Mesodermal cell (in vitro differentiated cells): ENCODE measurements at regions not wholly inside any gene's neighbourhood (a gene's known extent, or its start where the extent isn't known, plus 50 kb on each side); places are given as distances from the start of the nearest gene placed in this dataset.
"Not testable (repeated sequence)": the region's sequence is repeated elsewhere in the genome, so short reads cannot be mapped to it uniquely, and the experiment has no call there.

Source experiments
- H3K27ac ChIP-seq: 2 replicates; pipeline ENCODE4 v1.7.0; 2013; ENCODE audit warnings: mild to moderate bottlenecking, low read depth, low read length, moderate library complexity; ENCODE audit not compliant: severe bottlenecking
- H3K36me3 ChIP-seq: 2 replicates; pipeline ENCODE4 v1.7.1; 2013; ENCODE audit warnings: mild to moderate bottlenecking, low read length, moderate library complexity; ENCODE audit not compliant: control insufficient read depth, insufficient read depth
- H3K4me1 ChIP-seq: one replicate; pipeline ENCODE4 v1.7.1; 2013; ENCODE audit warnings: mild to moderate bottlenecking, low read length; ENCODE audit not compliant: insufficient read depth, control insufficient read depth, poor library complexity, severe bottlenecking
- H3K4me3 ChIP-seq: 2 replicates; pipeline ENCODE4 v1.7.0; 2013; ENCODE audit warnings: low read length, control low read depth, mild to moderate bottlenecking; ENCODE audit not compliant: insufficient read depth, poor library complexity, severe bottlenecking; ENCODE audit errors: extremely low read depth
- H3K9me3 ChIP-seq: 2 replicates; pipeline ENCODE4 v1.7.1; 2013; ENCODE audit warnings: mild to moderate bottlenecking, low read length, moderate library complexity; ENCODE audit not compliant: control insufficient read depth
- WGBS, 2 experiments: methylation state at CpG; one replicate each; pipeline ENCODE4 v1.1.5; 2013; ENCODE audit warnings: missing lambda C conversion rate in 2 of 2; ENCODE audit not compliant: insufficient coverage in 2 of 2; 5-methylcytosine and 5-hydroxymethylcytosine counted together

DNA sequence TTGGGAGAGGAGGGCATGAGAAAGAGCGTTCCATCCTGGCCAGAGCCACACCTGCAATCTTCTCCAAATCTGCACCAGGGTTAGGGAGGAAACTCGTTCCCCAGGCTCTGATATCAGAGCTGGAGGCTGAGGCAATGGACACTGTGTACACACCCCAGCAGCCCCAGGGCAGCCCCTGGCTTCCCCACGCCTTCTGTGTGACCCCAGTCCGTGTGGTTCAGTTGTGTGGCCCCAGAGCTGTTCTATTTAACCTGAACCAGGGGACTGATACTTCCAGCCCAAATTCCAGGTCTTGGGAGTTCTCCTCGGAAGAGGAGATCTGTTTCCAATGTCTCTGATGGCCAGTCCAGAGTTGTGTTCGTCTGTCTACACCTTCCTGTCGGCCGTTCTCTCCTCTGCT lies 242.6 kb upstream of the EXOC2 start:
- WGBS, 2 experiments, result 88 to 90% methylated on average over 6 to 8 of the region's 8 CpGs
- H3K27ac ChIP-seq, result no peak overlapping the region

GRCh38 chr6:934686-935085 lies 241.7 kb upstream of the EXOC2 start:
- H3K4me3 ChIP-seq, result no peak overlapping the region
- no peaks in the 10 kb centered on the region for H3K36me3 ChIP-seq
- no peaks in the 10 kb centered on the region for H3K9me3 ChIP-seq
- H3K4me1 ChIP-seq, result no peaks in the 10 kb centered on the region
- no peak overlapping the region for H3K27ac ChIP-seq
- WGBS, 2 experiments, result 71 to 79% methylated on average over 1 to 3 of the region's 3 CpGs

More for the DNA sequence above, 242.6 kb upstream of the EXOC2 start:
- Histone ChIP-seq H3K9me3 (no peaks in the 10 kb centered on the region), H3K4me3 (no peak overlapping the region), H3K36me3 (no peaks in the 10 kb centered on the region), H3K4me1 (no peaks in the 10 kb centered on the region)

GRCh38 chr6:931919-932318 lies 239.0 kb upstream of the EXOC2 start:
- H3K4me1 ChIP-seq, H3K27ac ChIP-seq, H3K36me3 ChIP-seq, H3K4me3 ChIP-seq, H3K9me3 ChIP-seq: not testable (repeated sequence)
- 100% methylated on average over 2 of the region's 4 CpGs; no CpG with 5 or more reads in 1 of the 2 experiments for WGBS, 2 experiments

DNA sequence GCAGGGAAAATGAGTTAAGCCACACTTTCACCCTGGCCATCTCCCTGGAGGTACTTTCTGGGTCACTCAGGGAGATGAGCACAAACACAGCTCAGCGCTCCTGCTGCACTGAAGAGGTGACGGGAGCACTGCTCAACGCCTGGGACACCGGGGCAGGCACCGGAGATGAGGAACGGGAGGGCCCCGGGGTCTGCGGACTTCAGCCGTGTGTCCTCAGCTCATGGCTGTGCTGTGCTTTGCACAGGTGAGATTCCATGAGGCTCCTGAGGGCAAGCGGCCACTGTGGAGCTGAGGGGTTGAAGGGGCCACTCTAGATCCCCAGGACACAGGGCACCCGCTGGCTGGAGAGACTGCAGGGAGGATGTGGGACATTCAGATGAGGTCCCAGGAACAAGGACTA lies 234.2 kb upstream of the EXOC2 start:
- H3K36me3 ChIP-seq, result no peaks in the 10 kb centered on the region
- no peaks in the 10 kb centered on the region for H3K9me3 ChIP-seq
- no peak overlapping the region for H3K4me3 ChIP-seq
- H3K27ac ChIP-seq, result no peak overlapping the region
- no peaks in the 10 kb centered on the region for H3K4me1 ChIP-seq
- 79 to 83% methylated on average over 11 of the region's 11 CpGs for WGBS, 2 experiments

DNA sequence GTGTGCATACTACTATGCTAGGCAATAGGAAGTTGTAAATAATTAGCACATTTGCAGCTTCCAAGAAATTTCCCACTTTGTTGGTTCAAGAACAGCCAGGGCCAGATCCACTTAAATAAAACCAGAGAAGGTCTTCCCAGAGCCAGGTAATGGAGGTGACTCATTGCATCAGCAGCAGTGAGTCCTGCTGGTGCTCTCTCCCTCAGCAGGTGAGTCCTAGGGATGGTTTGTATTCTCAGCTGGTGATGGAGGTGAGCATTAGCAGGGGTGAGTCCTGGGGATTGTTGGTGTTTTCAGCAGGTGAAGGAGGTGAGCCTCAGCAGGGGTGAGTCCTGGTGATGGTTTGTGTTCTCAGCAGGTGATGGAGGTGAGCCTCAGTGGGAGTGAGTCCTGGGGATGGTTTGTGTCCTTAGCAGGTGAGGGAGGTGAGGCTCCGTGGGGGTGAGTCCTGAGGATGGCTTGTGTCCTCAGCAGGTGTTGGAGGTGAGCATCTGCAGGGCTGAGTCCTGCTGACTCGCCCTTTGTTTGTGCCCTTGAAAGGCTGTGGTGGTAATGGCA lies 232.8 kb upstream of the EXOC2 start:
- Histone ChIP-seq H3K4me1 (no peaks in the 10 kb centered on the region), H3K4me3 (no peak overlapping the region), H3K36me3 (no peaks in the 10 kb centered on the region), H3K27ac (no peak overlapping the region), H3K9me3 (peaks cover 6% of the 10 kb centered on the region)
- 76 to 80% methylated on average over 1 to 2 of the region's 2 CpGs for WGBS, 2 experiments

DNA sequence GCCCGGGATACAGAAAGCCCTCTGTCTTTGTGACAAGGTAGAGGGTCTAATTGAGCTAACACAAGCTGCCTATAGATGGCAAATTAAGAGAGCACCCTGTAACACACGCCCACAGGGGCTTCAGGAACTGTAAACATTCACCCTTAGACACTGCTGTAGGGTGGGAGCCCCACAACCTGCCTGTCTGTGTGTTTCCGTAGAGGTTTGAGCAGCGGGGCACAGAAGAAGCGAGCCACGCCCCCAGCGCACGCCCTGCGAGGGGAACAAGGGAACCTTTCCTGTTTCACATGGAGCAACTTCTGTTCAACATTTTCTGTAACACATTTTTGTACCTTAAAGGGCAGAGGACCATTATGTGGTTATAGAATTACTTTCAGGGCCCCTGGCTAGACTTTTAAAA lies 231.7 kb upstream of the EXOC2 start:
- Histone ChIP-seq H3K4me1 (no peaks in the 10 kb centered on the region), H3K36me3 (no peaks in the 10 kb centered on the region), H3K27ac (no peak overlapping the region), H3K9me3 (peaks cover 6% of the 10 kb centered on the region), H3K4me3 (no peak overlapping the region)
- 93 to 94% methylated on average over 5 to 8 of the region's 9 CpGs for WGBS, 2 experiments

DNA sequence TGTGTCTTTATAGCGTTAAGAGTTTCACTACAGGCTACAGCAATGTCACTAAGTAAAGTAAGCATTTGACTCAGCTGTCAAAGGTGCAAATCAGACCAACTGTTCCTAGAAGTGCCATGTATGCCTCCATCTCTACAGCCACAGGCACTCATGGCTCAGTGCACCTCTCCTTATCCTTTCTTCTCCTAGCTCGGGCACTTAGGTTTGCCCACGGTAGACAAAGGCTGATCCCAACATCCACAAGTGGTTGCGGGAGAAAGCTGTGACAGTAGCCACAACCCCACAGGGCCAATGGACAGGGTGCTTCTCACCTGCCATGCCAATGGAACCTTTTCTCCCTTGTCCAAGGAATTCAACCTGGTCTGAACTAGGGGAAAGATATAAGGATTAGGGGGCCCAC lies 228.5 kb upstream of the EXOC2 start:
- H3K4me3 ChIP-seq, result no peak overlapping the region
- no peaks in the 10 kb centered on the region for H3K4me1 ChIP-seq
- no peak overlapping the region for H3K27ac ChIP-seq
- no peaks in the 10 kb centered on the region for H3K36me3 ChIP-seq
- WGBS, 2 experiments, result 91 to 100% methylated on average over 2 to 4 of the region's 4 CpGs
- H3K9me3 ChIP-seq, result peaks cover 25% of the 10 kb centered on the region

- H3K4me1 ChIP-seq, result no peaks in the 10 kb centered on the region
- no peak overlapping the region for H3K4me3 ChIP-seq
- no peaks in the 10 kb centered on the region for H3K36me3 ChIP-seq
- whole genome bisulfite sequencing, 2 experiments, result 89 to 93% methylated on average over 8 to 9 of the region's 9 CpGs
- no peak overlapping the region for H3K27ac ChIP-seq
- H3K9me3 ChIP-seq, result peaks cover 25% of the 10 kb centered on the region
Observed at GRCh38 chr6:920512-920911, 227.6 kb upstream of the EXOC2 start.

DNA sequence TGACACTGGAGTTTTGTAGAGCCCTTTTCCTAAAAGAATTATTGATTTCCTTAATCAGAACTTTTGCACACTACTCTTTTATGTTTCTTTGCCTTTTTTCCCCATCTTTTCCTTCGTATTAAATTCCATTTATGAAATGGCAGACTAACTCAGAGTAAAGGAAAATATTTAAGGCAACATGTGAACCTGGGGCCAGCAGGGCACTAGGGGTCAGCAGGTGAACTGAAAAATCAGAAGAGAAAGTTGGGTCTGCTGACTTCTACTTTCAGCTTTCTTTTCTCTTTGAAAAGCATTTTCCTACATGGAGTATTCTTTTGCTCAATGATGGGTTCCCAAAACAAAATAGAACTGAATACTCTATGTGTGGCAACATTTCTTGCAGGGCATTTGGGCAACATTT lies 226.6 kb upstream of the EXOC2 start:
- Histone ChIP-seq H3K4me3 (no peak overlapping the region), H3K36me3 (no peaks in the 10 kb centered on the region), H3K4me1 (no peaks in the 10 kb centered on the region), H3K27ac (no peak overlapping the region), H3K9me3 (peaks cover 25% of the 10 kb centered on the region)
- WGBS, 2 experiments, result no CpG with 5 or more reads among the region's 1 CpG

DNA sequence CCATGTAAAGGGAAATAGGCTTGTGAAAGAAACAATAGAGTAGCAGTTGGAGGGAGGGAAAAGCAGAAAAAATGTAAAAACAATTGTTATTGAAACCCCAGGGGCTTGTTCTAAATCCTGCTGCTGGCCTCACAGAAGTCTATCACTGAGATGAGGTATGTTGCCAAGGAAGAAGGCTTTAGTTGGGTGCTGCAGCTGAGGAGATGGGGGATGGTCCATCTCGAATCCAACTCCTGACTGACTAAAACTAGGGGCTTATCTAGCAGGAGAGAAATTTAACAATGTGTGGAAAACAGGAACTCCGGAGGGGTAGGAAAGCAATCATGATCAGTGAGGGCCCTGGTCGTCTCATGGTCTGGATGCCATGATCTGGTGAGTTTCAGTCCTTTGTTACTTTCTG lies 225.0 kb upstream of the EXOC2 start:
- H3K4me1 ChIP-seq, result no peaks in the 10 kb centered on the region
- H3K9me3 ChIP-seq, result peaks cover 25% of the 10 kb centered on the region
- 85 to 100% methylated on average over 2 of the region's 3 CpGs for WGBS, 2 experiments
- H3K36me3 ChIP-seq, result no peaks in the 10 kb centered on the region
- H3K4me3 ChIP-seq, result no peak overlapping the region
- H3K27ac ChIP-seq, result no peak overlapping the region

GRCh38 chr6:917296-917695 lies 224.4 kb upstream of the EXOC2 start:
- H3K4me3 ChIP-seq, result no peak overlapping the region
- WGBS, 2 experiments, result 68 to 100% methylated on average over 1 to 2 of the region's 2 CpGs
- H3K9me3 ChIP-seq, result peaks cover 25% of the 10 kb centered on the region

More at GRCh38 chr6:917296-917695, 224.4 kb upstream of the EXOC2 start:
- Histone ChIP-seq H3K36me3 (no peaks in the 10 kb centered on the region), H3K27ac (no peak overlapping the region), H3K4me1 (no peaks in the 10 kb centered on the region)
